ENCODE measurements at regions not wholly inside any gene's neighbourhood (a gene's known extent, or its start where the extent isn't known, plus 50 kb on each side); places are given as distances from the start of the nearest gene placed in this dataset.

DNA sequence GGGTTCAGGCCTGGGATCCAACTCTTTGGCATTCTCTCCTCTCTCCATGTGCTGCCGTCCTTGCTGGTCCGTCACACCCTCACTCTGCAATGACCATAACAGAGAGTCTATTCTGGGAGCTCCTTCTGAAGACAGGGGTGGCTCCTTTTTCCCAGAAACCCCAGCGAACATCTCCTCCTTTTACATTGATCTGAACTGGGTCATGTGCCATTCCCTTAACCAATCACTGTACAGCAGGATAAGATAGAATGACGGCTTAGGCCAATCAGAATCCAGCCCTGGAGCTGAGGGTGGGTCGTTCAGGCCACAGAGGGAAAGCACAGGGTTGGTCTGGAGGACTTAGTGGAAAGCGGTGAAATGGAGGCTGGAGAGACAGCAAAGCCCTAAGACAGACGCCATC, 740.1 kb downstream of the MATN1 start:
- in situ Hi-C loops (cut with MboI) = no loop called here
- Histone ChIP-seq H3K4me2 (ENCODE audit: control insufficient read depth, insufficient read depth) (no peak overlapping the region), H2AFZ (ENCODE audit: control insufficient read depth, low read depth, low read length) (no peak overlapping the region), H3K9ac (ENCODE audit: control insufficient read depth, insufficient read depth, low read length) (no peak overlapping the region), H3K36me3 (ENCODE audit: control insufficient read depth in 2 of 2, insufficient read depth in 2 of 2, low read length in 1 of 2) (no peaks in the 10 kb centered on the region), H3K4me1 (ENCODE audit: control insufficient read depth, insufficient read depth, low read length) (no peaks in the 10 kb centered on the region), H3K79me2 (ENCODE audit: control insufficient read depth, insufficient read depth, low read length) (no peaks in the 10 kb centered on the region), H3K4me3 (no peak overlapping the region), H3K9me3 (replicated peaks; ENCODE audit: control insufficient read depth, insufficient read depth, low read length) (no peaks in the 10 kb centered on the region; the same call in 2 of the 3 replicates), H4K20me1 (ENCODE audit: control insufficient read depth, insufficient read depth) (no peaks in the 10 kb centered on the region), H3K27ac (ENCODE audit: control insufficient read depth, insufficient read depth) (no peak overlapping the region), H3K27me3 (replicated peaks in 1 of 2; ENCODE audit: control insufficient read depth in 2 of 2, insufficient read depth in 2 of 2, low read length in 1 of 2) (no peaks in the 10 kb centered on the region)
- no TSS peak for BruUV-seq (replicated peaks)
- intact Hi-C loops (cut with micrococcal nuclease; ENCODE audit: unreplicated experiment) = no loop called here
- no peak for DNase-seq (ENCODE audit: low read depth, low spot score)
- no peak for ATAC-seq
- ChIA-PET CTCF (no interaction called here), RAD21 (ENCODE audit: unreplicated experiment) (no interaction called here), SMC1A (ENCODE audit: uncharacterized antibody, unreplicated experiment) (interaction anchor here (1.1 kb wide), 1 partner anchor 246 kb away, joined by 3 read pairs; no protein-coding TSS in a partner anchor), POLR2A (no interaction called here)
- 22% methylated on average over 7 of the region's 7 CpGs for WGBS (ENCODE audit: insufficient coverage, insufficient replicate concordance, low lambda C conversion rate, missing lambda C conversion rate)
- no peak for FAIRE-seq
- TF ChIP-seq SMAD1 (IDR thresholded peaks at IDR 0.05; ENCODE audit: low read depth, partially characterized antibody) (no peak), FOS (IDR thresholded peaks at IDR 0.05; ENCODE audit: borderline replicate concordance, extremely low read depth, insufficient read length) (no peak), CBFB (IDR thresholded peaks at IDR 0.05; ENCODE audit: low read depth) (no peak), SIN3A (IDR thresholded peaks at IDR 0.05; ENCODE audit: low read depth, low read length) (no peak), YBX1 (IDR thresholded peaks at IDR 0.05) (no peak), IKZF2 (IDR thresholded peaks at IDR 0.05) (no peak), ZNF622 (IDR thresholded peaks at IDR 0.05) (no peak), BACH1 (IDR thresholded peaks at IDR 0.05; ENCODE audit: borderline replicate concordance) (no peak), ESRRA (IDR thresholded peaks at IDR 0.05; ENCODE audit: low read length) (no peak), HCFC1 (IDR thresholded peaks at IDR 0.05; ENCODE audit: low read length) (no peak), BMI1 (IDR thresholded peaks at IDR 0.05; ENCODE audit: borderline replicate concordance) (no peak), DPF2 (IDR thresholded peaks at IDR 0.05) (no peak)
- TF ChIP-seq, protein P1, sequence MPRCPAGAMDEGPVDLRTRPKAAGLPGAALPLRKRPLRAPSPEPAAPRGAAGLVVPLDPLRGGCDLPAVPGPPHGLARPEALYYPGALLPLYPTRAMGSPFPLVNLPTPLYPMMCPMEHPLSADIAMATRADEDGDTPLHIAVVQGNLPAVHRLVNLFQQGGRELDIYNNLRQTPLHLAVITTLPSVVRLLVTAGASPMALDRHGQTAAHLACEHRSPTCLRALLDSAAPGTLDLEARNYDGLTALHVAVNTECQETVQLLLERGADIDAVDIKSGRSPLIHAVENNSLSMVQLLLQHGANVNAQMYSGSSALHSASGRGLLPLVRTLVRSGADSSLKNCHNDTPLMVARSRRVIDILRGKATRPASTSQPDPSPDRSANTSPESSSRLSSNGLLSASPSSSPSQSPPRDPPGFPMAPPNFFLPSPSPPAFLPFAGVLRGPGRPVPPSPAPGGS (IDR thresholded peaks at IDR 0.05; ENCODE audit: borderline replicate concordance, insufficient read depth, low read depth, low read length, poor library complexity, severe bottlenecking) = no peak
- TF ChIP-seq, protein P2, sequence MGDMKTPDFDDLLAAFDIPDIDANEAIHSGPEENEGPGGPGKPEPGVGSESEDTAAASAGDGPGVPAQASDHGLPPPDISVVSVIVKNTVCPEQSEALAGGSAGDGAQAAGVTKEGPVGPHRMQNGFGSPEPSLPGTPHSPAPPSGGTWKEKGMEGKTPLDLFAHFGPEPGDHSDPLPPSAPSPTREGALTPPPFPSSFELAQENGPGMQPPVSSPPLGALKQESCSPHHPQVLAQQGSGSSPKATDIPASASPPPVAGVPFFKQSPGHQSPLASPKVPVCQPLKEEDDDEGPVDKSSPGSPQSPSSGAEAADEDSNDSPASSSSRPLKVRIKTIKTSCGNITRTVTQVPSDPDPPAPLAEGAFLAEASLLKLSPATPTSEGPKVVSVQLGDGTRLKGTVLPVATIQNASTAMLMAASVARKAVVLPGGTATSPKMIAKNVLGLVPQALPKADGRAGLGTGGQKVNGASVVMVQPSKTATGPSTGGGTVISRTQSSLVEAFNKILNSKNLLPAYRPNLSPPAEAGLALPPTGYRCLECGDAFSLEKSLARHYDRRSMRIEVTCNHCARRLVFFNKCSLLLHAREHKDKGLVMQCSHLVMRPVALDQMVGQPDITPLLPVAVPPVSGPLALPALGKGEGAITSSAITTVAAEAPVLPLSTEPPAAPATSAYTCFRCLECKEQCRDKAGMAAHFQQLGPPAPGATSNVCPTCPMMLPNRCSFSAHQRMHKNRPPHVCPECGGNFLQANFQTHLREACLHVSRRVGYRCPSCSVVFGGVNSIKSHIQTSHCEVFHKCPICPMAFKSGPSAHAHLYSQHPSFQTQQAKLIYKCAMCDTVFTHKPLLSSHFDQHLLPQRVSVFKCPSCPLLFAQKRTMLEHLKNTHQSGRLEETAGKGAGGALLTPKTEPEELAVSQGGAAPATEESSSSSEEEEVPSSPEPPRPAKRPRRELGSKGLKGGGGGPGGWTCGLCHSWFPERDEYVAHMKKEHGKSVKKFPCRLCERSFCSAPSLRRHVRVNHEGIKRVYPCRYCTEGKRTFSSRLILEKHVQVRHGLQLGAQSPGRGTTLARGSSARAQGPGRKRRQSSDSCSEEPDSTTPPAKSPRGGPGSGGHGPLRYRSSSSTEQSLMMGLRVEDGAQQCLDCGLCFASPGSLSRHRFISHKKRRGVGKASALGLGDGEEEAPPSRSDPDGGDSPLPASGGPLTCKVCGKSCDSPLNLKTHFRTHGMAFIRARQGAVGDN (IDR thresholded peaks at IDR 0.05) = no peak
- TF ChIP-seq, protein P3, sequence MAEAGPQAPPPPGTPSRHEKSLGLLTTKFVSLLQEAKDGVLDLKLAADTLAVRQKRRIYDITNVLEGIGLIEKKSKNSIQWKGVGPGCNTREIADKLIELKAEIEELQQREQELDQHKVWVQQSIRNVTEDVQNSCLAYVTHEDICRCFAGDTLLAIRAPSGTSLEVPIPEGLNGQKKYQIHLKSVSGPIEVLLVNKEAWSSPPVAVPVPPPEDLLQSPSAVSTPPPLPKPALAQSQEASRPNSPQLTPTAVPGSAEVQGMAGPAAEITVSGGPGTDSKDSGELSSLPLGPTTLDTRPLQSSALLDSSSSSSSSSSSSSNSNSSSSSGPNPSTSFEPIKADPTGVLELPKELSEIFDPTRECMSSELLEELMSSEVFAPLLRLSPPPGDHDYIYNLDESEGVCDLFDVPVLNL (IDR thresholded peaks at IDR 0.05; ENCODE audit: low read depth, low read length) = no peak
- TF ChIP-seq, protein P4, sequence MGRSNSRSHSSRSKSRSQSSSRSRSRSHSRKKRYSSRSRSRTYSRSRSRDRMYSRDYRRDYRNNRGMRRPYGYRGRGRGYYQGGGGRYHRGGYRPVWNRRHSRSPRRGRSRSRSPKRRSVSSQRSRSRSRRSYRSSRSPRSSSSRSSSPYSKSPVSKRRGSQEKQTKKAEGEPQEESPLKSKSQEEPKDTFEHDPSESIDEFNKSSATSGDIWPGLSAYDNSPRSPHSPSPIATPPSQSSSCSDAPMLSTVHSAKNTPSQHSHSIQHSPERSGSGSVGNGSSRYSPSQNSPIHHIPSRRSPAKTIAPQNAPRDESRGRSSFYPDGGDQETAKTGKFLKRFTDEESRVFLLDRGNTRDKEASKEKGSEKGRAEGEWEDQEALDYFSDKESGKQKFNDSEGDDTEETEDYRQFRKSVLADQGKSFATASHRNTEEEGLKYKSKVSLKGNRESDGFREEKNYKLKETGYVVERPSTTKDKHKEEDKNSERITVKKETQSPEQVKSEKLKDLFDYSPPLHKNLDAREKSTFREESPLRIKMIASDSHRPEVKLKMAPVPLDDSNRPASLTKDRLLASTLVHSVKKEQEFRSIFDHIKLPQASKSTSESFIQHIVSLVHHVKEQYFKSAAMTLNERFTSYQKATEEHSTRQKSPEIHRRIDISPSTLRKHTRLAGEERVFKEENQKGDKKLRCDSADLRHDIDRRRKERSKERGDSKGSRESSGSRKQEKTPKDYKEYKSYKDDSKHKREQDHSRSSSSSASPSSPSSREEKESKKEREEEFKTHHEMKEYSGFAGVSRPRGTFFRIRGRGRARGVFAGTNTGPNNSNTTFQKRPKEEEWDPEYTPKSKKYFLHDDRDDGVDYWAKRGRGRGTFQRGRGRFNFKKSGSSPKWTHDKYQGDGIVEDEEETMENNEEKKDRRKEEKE (IDR thresholded peaks at IDR 0.05) = no peak
